GM21529 (cell line): ENCODE measurements at regions not wholly inside any gene's neighbourhood (a gene's known extent, or its start where the extent isn't known, plus 50 kb on each side); places are given as distances from the start of the nearest gene placed in this dataset.

ENCODE experiments used
- ATAC-seq: cut with Tn5 transposase; IDR thresholded peaks from one replicate; pipeline ENCODE4 v1.9.1; 2021; ENCODE audit not compliant: unreplicated experiment

GRCh38 chr6:147805155-147805554 lies 296.7 kb downstream of the SAMD5 start:
- no peak for ATAC-seq

- no peak for ATAC-seq
These were observed 298.2 kb downstream of the SAMD5 start for GRCh38 chr6:147806697-147807096.

GRCh38 chr6:147808640-147809039 lies 300.1 kb downstream of the SAMD5 start:
- no peak for ATAC-seq

- no peak for ATAC-seq
These were observed 303.6 kb downstream of the SAMD5 start for GRCh38 chr6:147811913-147812629.

- ATAC-seq: no peak
These were observed 308.7 kb downstream of the SAMD5 start for GRCh38 chr6:147817042-147817689.

GRCh38 chr6:147820520-147820919 lies 312.0 kb downstream of the SAMD5 start:
- no peak for ATAC-seq

GRCh38 chr6:147821295-147821897 lies 312.9 kb downstream of the SAMD5 start:
- ATAC-seq: no peak

GRCh38 chr6:147823936-147824335 lies 315.4 kb downstream of the SAMD5 start:
- no peak for ATAC-seq

- no peak for ATAC-seq
These were observed 317.4 kb downstream of the SAMD5 start for GRCh38 chr6:147825848-147826247.

- no peak for ATAC-seq
These were observed 318.2 kb downstream of the SAMD5 start for GRCh38 chr6:147826698-147827097.

- no peak for ATAC-seq
These were observed 320.9 kb downstream of the SAMD5 start for GRCh38 chr6:147829418-147829817.

GRCh38 chr6:147829835-147830234 lies 321.3 kb downstream of the SAMD5 start:
- no peak for ATAC-seq

- no peak for ATAC-seq
These were observed 322.9 kb downstream of the SAMD5 start for GRCh38 chr6:147831356-147831755.

GRCh38 chr6:147833607-147834006 lies 325.1 kb downstream of the SAMD5 start:
- ATAC-seq: no peak

- no peak for ATAC-seq
These were observed 325.7 kb downstream of the SAMD5 start for GRCh38 chr6:147834084-147834776.

GRCh38 chr6:147837540-147837939 lies 329.1 kb downstream of the SAMD5 start:
- no peak for ATAC-seq

- ATAC-seq: no peak
These were observed 331.5 kb downstream of the SAMD5 start for GRCh38 chr6:147839708-147840610.

- no peak for ATAC-seq
These were observed 333.2 kb downstream of the SAMD5 start for GRCh38 chr6:147841547-147842148.

GRCh38 chr6:147849401-147850330 lies 341.2 kb downstream of the SAMD5 start:
- ATAC-seq: no peak
